ENCODE measurements at regions not wholly inside any gene's neighbourhood (a gene's known extent, or its start where the extent isn't known, plus 50 kb on each side); places are given as distances from the start of the nearest gene placed in this dataset.

- TF ChIP-seq CTCF (IDR thresholded peaks at IDR 0.05; ENCODE audit: insufficient read depth, low read length, poor library complexity, severe bottlenecking) (no peak), EZH2phosphoT487 (conservative IDR thresholded peaks at IDR 0.05; ENCODE audit: low read length) (no peak)
Measured at GRCh38 chr9:14960881-14961280, 50.7 kb upstream of the FREM1 start.

Measured in SU-DHL-6 (cell line).